ENCODE measurements at regions not wholly inside any gene's neighbourhood (a gene's known extent, or its start where the extent isn't known, plus 50 kb on each side); places are given as distances from the start of the nearest gene placed in this dataset.
"Not testable (repeated sequence)": the region's sequence is repeated elsewhere in the genome, so short reads cannot be mapped to it uniquely, and the experiment has no call there.

- Histone ChIP-seq H3K36me3 (no peaks in the 10 kb centered on the region), H3K4me1 (no peaks in the 10 kb centered on the region), H3K27ac (no peak overlapping the region), H3K9me3 (no peaks in the 10 kb centered on the region), H3K4me3 (no peak overlapping the region), H3K27me3 (ENCODE audit: low read depth) (no peaks in the 10 kb centered on the region)
- no peak for DNase-seq
- no peak for ATAC-seq
- no peak for TF ChIP-seq CTCF (IDR thresholded peaks at IDR 0.05)
- intact Hi-C loops (cut with DNase I) = no loop called here
These were observed 450.3 kb upstream of the ZP4 start for GRCh38 chr1:238340989-238341388.

GRCh38 chr1:238336531-238336930 lies 445.8 kb upstream of the ZP4 start:
- DNase-seq (no peak), ATAC-seq (no peak)
- Histone ChIP-seq H3K4me3 (no peak overlapping the region), H3K36me3 (no peaks in the 10 kb centered on the region), H3K27ac (no peak overlapping the region), H3K9me3 (no peaks in the 10 kb centered on the region), H3K27me3 (ENCODE audit: low read depth) (no peaks in the 10 kb centered on the region), H3K4me1 (no peaks in the 10 kb centered on the region)
- TF ChIP-seq CTCF (IDR thresholded peaks at IDR 0.05) = no peak
- intact Hi-C loops (cut with DNase I) = no loop called here

DNA sequence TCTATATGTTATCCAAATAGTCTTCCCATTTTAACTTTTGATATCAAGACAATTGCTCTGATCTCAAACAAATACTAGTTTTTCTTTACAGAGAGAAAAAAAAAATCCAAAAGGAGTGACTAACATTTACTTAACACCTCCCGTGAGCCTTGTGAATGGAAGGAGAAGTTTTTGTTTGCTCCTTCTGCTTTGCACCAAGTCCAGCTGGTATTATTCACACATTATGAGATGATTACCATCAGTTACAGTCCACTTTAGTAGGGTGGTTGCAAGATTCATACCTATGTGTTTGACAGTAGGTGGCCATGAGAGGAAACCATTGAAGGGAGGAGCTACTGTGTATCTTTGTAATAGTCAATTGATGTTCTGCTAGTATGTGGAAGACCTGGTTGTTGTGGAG lies 443.4 kb upstream of the ZP4 start:
- DNase-seq (no peak), ATAC-seq (no peak)
- Histone ChIP-seq H3K4me3 (no peak overlapping the region), H3K27ac (no peak overlapping the region), H3K9me3 (no peaks in the 10 kb centered on the region), H3K27me3 (ENCODE audit: low read depth) (no peaks in the 10 kb centered on the region), H3K36me3 (no peaks in the 10 kb centered on the region), H3K4me1 (no peaks in the 10 kb centered on the region)
- TF ChIP-seq CTCF (IDR thresholded peaks at IDR 0.05) = no peak
- intact Hi-C loops (cut with DNase I) = no loop called here

- Histone ChIP-seq H3K27ac (no peak overlapping the region), H3K27me3 (ENCODE audit: low read depth) (no peaks in the 10 kb centered on the region), H3K4me3 (no peak overlapping the region), H3K9me3 (no peaks in the 10 kb centered on the region), H3K4me1 (no peaks in the 10 kb centered on the region), H3K36me3 (no peaks in the 10 kb centered on the region)
- TF ChIP-seq CTCF (IDR thresholded peaks at IDR 0.05) = no peak
- intact Hi-C loops (cut with DNase I) = no loop called here
- no peak for DNase-seq
- ATAC-seq = no peak
These were observed 440.8 kb upstream of the ZP4 start for GRCh38 chr1:238331557-238331956.

DNA sequence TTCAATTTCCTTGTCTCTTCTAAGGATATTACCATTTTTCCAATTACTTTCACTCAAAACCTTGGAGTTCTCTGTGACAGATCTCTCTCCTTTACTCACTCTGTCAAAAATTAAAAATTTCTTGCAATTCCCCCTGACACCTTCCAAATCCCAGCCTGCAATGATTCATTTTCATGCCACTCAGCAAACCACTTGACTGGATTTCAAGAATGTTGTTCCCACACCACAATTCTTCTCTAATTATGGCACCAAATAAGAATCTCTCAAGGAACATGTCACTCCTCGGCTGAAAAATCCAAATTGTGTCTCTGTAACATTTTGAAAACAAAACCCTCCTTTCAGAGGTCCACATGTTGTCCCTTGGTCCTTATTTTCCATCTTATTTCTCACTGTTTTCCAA lies 438.9 kb upstream of the ZP4 start:
- ATAC-seq = no peak
- no peak for DNase-seq
- Histone ChIP-seq H3K27me3 (ENCODE audit: low read depth) (no peaks in the 10 kb centered on the region), H3K4me3 (no peak overlapping the region), H3K27ac (no peak overlapping the region), H3K36me3 (no peaks in the 10 kb centered on the region), H3K4me1 (no peaks in the 10 kb centered on the region), H3K9me3 (no peaks in the 10 kb centered on the region)
- no peak for TF ChIP-seq CTCF (IDR thresholded peaks at IDR 0.05)
- intact Hi-C loops (cut with DNase I) = no loop called here

DNA sequence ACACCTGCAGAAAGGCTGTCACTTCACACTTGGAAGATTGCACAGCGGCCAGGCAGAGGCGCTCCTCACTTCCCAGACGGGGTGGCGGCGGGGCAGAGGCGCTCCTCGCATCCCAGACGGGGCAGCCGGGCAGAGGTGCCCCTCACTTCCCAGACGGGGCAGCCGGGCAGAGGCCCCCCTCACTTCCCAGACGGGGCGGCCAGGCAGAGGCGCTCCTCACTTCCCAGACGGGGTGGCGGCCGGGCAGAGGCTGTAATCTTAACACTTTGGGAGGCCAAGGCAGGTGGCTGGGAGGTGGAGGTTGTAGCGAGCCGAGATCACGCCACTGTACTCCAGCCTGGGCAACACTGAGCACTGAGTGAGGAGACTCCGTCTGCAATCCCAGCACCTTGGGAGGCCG lies 436.3 kb upstream of the ZP4 start:
- ATAC-seq; H3K4me1 ChIP-seq; H3K27ac ChIP-seq; H3K27me3 ChIP-seq (ENCODE audit: low read depth); intact Hi-C loops (cut with DNase I); H3K9me3 ChIP-seq; DNase-seq; H3K4me3 ChIP-seq; H3K36me3 ChIP-seq: not testable (repeated sequence)

- H3K27me3 ChIP-seq (ENCODE audit: low read depth); intact Hi-C loops (cut with DNase I); H3K27ac ChIP-seq; H3K4me3 ChIP-seq; DNase-seq; ATAC-seq; H3K4me1 ChIP-seq; H3K36me3 ChIP-seq; H3K9me3 ChIP-seq: not testable (repeated sequence)
These were observed 435.8 kb upstream of the ZP4 start for GRCh38 chr1:238326479-238326878.

Data from lower lobe of right lung (tissue), 2 donors.